ENCODE measurements at regions not wholly inside any gene's neighbourhood (a gene's known extent, or its start where the extent isn't known, plus 50 kb on each side); places are given as distances from the start of the nearest gene placed in this dataset.

DNA sequence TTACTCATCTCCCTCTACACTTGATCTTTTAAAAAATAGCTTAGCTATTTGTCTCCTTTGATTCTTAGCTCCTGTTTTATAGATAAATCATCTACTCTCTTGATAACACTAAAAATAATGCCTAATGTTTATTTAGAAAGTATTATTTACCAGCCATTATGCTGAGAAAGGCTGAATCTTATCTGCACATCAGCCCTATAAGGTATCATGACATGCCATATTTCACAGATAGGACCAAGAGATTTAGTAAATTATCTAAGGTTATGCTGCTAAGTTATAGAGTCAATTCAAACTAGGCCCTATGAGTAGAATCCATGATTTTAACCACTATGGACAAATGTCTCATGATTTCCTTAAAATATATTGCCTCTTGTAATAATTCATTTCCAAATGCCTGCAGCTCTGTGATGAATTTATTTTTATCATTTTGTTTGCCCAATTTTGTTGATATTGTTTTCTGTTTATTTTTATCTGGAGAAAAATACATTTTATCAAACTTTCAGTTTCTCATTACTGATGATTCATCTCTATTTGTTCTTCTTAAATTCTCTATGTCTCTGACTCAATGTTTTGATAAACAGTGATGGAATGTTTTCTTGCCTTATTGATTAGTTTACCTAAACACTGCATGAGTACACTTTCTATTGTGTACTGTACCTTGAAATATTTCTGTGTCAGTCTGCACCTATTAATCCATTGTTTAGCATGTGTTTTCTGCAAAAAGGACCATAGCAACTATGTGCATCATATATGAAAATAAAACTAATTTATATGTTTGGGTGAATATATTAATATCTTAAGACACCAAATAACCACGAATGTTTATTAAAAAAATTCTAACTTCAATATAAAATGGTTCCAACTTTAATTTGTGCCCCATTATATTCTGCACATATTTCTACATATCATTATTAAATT lies 300.8 kb downstream of the CDH9 start:
- TF ChIP-seq, protein P1, sequence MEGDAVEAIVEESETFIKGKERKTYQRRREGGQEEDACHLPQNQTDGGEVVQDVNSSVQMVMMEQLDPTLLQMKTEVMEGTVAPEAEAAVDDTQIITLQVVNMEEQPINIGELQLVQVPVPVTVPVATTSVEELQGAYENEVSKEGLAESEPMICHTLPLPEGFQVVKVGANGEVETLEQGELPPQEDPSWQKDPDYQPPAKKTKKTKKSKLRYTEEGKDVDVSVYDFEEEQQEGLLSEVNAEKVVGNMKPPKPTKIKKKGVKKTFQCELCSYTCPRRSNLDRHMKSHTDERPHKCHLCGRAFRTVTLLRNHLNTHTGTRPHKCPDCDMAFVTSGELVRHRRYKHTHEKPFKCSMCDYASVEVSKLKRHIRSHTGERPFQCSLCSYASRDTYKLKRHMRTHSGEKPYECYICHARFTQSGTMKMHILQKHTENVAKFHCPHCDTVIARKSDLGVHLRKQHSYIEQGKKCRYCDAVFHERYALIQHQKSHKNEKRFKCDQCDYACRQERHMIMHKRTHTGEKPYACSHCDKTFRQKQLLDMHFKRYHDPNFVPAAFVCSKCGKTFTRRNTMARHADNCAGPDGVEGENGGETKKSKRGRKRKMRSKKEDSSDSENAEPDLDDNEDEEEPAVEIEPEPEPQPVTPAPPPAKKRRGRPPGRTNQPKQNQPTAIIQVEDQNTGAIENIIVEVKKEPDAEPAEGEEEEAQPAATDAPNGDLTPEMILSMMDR (IDR thresholded peaks at IDR 0.05; ENCODE audit: low read depth, low read length, poor library complexity, severe bottlenecking) = no peak
- TF ChIP-seq EZH2phosphoT487 (IDR thresholded peaks at IDR 0.05; ENCODE audit: borderline replicate concordance, low read length) = no peak
- H3K9me2 ChIP-seq (replicated peaks; ENCODE audit: control insufficient read depth, low read length) = no peaks in the 10 kb centered on the region
- no peaks in the 10 kb centered on the region for H3K36me3 ChIP-seq (ENCODE audit: control insufficient read depth, low read length)
- no peaks in the 10 kb centered on the region for H3K9me3 ChIP-seq (ENCODE audit: control insufficient read depth, insufficient read depth, low read length)
- no peak overlapping the region for H3K4me2 ChIP-seq (ENCODE audit: low read length)
- no peak overlapping the region for H3K4me3 ChIP-seq (ENCODE audit: low read length)
- H3K4me1 ChIP-seq (ENCODE audit: control insufficient read depth, low read length) = no peaks in the 10 kb centered on the region
- H3K27me3 ChIP-seq (ENCODE audit: control insufficient read depth, low read length) = no peaks in the 10 kb centered on the region
- no peaks in the 10 kb centered on the region for H4K20me1 ChIP-seq (ENCODE audit: control insufficient read depth, insufficient read depth, low read depth, low read length)
- no peaks in the 10 kb centered on the region for H3F3A ChIP-seq (ENCODE audit: control insufficient read depth, insufficient read depth)
- no peak overlapping the region for H3K27ac ChIP-seq (ENCODE audit: low read depth, low read length)
- H3K79me2 ChIP-seq (ENCODE audit: control insufficient read depth, low read length) = no peaks in the 10 kb centered on the region

DNA sequence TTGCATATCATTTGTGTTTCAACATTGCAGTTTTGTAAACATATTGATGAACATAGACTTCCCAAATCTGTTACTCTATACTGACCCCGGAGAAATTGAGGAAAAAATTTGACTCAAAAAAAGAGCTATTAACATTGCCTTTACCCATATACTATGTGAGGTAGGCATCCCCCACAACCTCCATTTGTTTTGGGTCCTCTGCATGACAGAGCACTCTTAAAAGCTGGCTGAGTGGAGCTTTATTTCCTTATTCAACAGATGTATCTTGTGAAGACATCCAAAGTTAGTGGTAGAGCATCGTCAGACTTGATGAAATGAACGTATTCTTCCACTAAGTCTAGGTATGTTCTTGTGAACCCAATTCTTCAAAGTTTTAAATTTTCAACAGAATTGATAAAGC lies 310.5 kb downstream of the CDH9 start:
- no peaks in the 10 kb centered on the region for H3K79me2 ChIP-seq (ENCODE audit: control insufficient read depth, low read length)
- H4K20me1 ChIP-seq (ENCODE audit: control insufficient read depth, insufficient read depth, low read depth, low read length) = no peaks in the 10 kb centered on the region
- no peak overlapping the region for H3K27ac ChIP-seq (ENCODE audit: low read depth, low read length)
- no peaks in the 10 kb centered on the region for H3K4me1 ChIP-seq (ENCODE audit: control insufficient read depth, low read length)
- H3K27me3 ChIP-seq (ENCODE audit: control insufficient read depth, low read length) = no peaks in the 10 kb centered on the region
- no peaks in the 10 kb centered on the region for H3F3A ChIP-seq (ENCODE audit: control insufficient read depth, insufficient read depth)
- H3K36me3 ChIP-seq (ENCODE audit: control insufficient read depth, low read length) = no peaks in the 10 kb centered on the region
- H3K4me3 ChIP-seq (ENCODE audit: low read length) = no peak overlapping the region
- TF ChIP-seq EZH2phosphoT487 (IDR thresholded peaks at IDR 0.05; ENCODE audit: borderline replicate concordance, low read length) = no peak
- TF ChIP-seq, protein P1 (IDR thresholded peaks at IDR 0.05; ENCODE audit: low read depth, low read length, poor library complexity, severe bottlenecking) = no peak
- H3K9me2 ChIP-seq (replicated peaks; ENCODE audit: control insufficient read depth, low read length) = no peaks in the 10 kb centered on the region
- no peak overlapping the region for H3K4me2 ChIP-seq (ENCODE audit: low read length)
- H3K9me3 ChIP-seq (ENCODE audit: control insufficient read depth, insufficient read depth, low read length) = peaks cover 3% of the 10 kb centered on the region; the same call in 1 of the 2 replicates

DNA sequence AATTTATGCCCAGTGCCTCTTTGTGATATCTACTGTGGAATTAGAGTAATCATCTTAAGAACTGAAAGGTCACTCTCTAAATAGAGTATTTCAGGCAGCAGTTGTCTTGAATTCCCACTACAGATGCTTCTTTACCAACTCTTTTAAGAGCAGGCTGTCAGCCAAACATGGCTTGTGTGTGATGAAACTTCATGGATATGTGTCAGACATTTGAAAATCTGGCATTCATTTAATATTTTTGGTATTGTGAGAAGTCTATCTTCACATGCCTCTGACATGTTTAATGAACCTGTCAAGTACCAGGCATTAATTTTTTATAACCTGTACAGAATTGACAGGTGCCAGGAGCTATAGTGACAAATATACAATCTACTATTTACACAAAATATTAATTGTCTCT lies 318.6 kb downstream of the CDH9 start:
- Histone ChIP-seq H3K79me2 (ENCODE audit: control insufficient read depth, low read length) (no peaks in the 10 kb centered on the region), H3K9me3 (ENCODE audit: control insufficient read depth, insufficient read depth, low read length) (no peaks in the 10 kb centered on the region), H3K4me3 (ENCODE audit: low read length) (no peak overlapping the region), H3K27me3 (ENCODE audit: control insufficient read depth, low read length) (no peaks in the 10 kb centered on the region), H3K36me3 (ENCODE audit: control insufficient read depth, low read length) (no peaks in the 10 kb centered on the region), H4K20me1 (ENCODE audit: control insufficient read depth, insufficient read depth, low read depth, low read length) (no peaks in the 10 kb centered on the region), H3K4me2 (ENCODE audit: low read length) (no peak overlapping the region), H3K27ac (ENCODE audit: low read depth, low read length) (no peak overlapping the region), H3F3A (ENCODE audit: control insufficient read depth, insufficient read depth) (no peaks in the 10 kb centered on the region), H3K4me1 (ENCODE audit: control insufficient read depth, low read length) (no peaks in the 10 kb centered on the region), H3K9me2 (replicated peaks; ENCODE audit: control insufficient read depth, low read length) (no peaks in the 10 kb centered on the region)
- TF ChIP-seq, protein P1 (IDR thresholded peaks at IDR 0.05; ENCODE audit: low read depth, low read length, poor library complexity, severe bottlenecking) = no peak
- no peak for TF ChIP-seq EZH2phosphoT487 (IDR thresholded peaks at IDR 0.05; ENCODE audit: borderline replicate concordance, low read length)

All from DOHH2 (cell line).